ENCODE measurements at regions not wholly inside any gene's neighbourhood (a gene's known extent, or its start where the extent isn't known, plus 50 kb on each side); places are given as distances from the start of the nearest gene placed in this dataset.
"Not testable (repeated sequence)": the region's sequence is repeated elsewhere in the genome, so short reads cannot be mapped to it uniquely, and the experiment has no call there.

DNA sequence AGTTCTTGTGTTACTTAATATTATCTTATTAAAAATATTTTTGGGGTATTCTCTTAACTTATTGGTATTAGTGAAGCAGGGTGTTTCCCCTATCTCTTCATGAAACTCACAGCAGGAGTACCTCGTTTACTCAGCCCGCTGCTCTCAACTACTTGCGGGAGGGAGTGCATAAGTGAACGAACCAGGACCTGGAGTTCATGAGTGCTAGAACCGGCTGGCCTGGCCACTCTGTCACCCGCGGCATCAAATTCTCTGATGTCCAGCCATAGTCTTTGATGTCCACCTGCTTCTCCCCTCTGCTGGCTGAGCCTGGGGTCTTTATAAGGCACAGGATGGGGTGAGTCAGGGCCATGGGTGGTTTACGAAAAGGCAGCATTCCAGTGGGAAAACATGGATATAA is 216.7 kb upstream of the ANO5 start:
- H3K4me3 ChIP-seq (ENCODE audit: low read depth in 1 of 5, low read length in 5 of 5), result no peak overlapping the region
- no peaks in the 10 kb centered on the region for H3K36me3 ChIP-seq (ENCODE audit: control insufficient read depth in 5 of 5, insufficient read depth in 5 of 5, low read length in 5 of 5)
- H3K27ac ChIP-seq (ENCODE audit: low read depth, low read length), result no peak overlapping the region
- H3K27me3 ChIP-seq (ENCODE audit: control insufficient read depth in 5 of 5, insufficient read depth in 4 of 5, low read length in 5 of 5), result no peaks in the 10 kb centered on the region
- H3K9ac ChIP-seq (ENCODE audit: low read length in 5 of 5), result no peak overlapping the region
- H3K9me3 ChIP-seq (ENCODE audit: control insufficient read depth in 5 of 5, low read length in 5 of 5), result no peaks in the 10 kb centered on the region
- no peaks in the 10 kb centered on the region for H3K4me1 ChIP-seq (ENCODE audit: control insufficient read depth in 5 of 5, insufficient read depth in 5 of 5, low read length in 5 of 5)

DNA sequence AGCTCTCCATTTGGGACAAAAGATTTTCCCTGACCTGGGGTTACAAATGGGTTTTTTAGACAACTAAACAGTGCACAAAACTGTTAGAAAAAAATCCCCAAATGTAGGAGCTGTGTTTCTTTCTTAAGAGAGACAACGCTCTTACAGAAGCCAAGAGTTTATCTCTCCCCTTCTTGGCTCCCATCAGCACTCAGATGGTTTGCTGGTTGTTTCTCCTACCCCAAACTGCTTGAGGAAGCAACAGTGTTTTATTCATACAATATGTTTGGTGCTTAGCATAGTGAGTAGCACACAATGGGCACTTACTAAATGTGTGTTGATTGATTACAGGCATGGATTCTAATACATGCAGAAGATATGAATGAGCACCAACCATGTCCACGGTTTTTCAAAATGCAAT is 209.5 kb upstream of the ANO5 start:
- H3K27ac ChIP-seq (ENCODE audit: low read depth, low read length), result no peak overlapping the region
- H3K9ac ChIP-seq (ENCODE audit: low read length in 5 of 5), result no peak overlapping the region
- H3K27me3 ChIP-seq (ENCODE audit: control insufficient read depth in 5 of 5, insufficient read depth in 4 of 5, low read length in 5 of 5), result no peaks in the 10 kb centered on the region
- H3K36me3 ChIP-seq (ENCODE audit: control insufficient read depth in 5 of 5, insufficient read depth in 5 of 5, low read length in 5 of 5), result no peaks in the 10 kb centered on the region
- H3K9me3 ChIP-seq (ENCODE audit: control insufficient read depth in 5 of 5, low read length in 5 of 5), result no peaks in the 10 kb centered on the region
- no peak overlapping the region for H3K4me3 ChIP-seq (ENCODE audit: low read depth in 1 of 5, low read length in 5 of 5)
- no peaks in the 10 kb centered on the region for H3K4me1 ChIP-seq (ENCODE audit: control insufficient read depth in 5 of 5, insufficient read depth in 5 of 5, low read length in 5 of 5)

DNA sequence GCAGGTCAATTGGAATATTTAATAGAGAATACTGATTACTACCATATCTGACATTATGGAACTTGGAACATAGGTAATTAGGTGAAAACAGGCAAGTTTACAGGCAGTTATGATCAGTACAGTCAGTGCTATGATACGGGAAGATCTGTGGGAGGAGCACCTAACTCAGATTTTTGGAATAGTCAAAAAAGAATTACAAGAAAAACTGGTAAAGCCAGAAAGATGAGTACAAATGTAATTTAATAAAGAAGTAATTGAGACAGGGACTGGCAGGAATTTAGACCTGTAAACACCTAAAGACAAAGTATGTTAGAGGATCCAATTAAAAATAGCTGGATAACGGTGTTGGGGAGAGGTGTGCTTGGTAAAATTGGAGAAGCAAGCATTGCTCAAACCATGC is 206.5 kb upstream of the ANO5 start:
- Histone ChIP-seq H3K36me3 (ENCODE audit: control insufficient read depth in 5 of 5, insufficient read depth in 5 of 5, low read length in 5 of 5) (no peaks in the 10 kb centered on the region), H3K4me3 (ENCODE audit: low read depth in 1 of 5, low read length in 5 of 5) (no peak overlapping the region), H3K4me1 (ENCODE audit: control insufficient read depth in 5 of 5, insufficient read depth in 5 of 5, low read length in 5 of 5) (no peaks in the 10 kb centered on the region), H3K9ac (ENCODE audit: low read length in 5 of 5) (no peak overlapping the region), H3K27ac (ENCODE audit: low read depth, low read length) (no peak overlapping the region), H3K27me3 (ENCODE audit: control insufficient read depth in 5 of 5, insufficient read depth in 4 of 5, low read length in 5 of 5) (no peaks in the 10 kb centered on the region), H3K9me3 (ENCODE audit: control insufficient read depth in 5 of 5, low read length in 5 of 5) (no peaks in the 10 kb centered on the region)

DNA sequence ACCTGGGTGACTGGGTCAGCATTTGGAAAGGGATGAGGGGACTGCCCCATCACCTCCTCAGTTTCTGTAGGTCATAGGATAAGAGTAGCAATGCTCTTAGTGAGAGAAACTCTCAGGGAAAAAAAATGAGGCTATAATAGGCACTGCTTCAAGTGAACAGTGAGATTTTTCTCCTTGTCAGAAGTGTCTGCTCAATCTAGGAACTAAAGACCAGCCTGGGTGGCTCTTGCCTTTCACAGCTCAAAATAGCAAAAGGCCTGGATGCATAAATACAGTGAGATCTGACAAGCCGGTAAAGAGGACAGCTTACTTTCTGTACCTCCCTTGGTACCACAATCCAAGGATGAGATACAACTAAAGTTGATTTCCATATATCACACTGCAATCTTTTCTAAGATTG is 205.6 kb upstream of the ANO5 start:
- Histone ChIP-seq H3K9me3 (ENCODE audit: control insufficient read depth in 5 of 5, low read length in 5 of 5) (no peaks in the 10 kb centered on the region), H3K9ac (ENCODE audit: low read length in 5 of 5) (no peak overlapping the region), H3K4me3 (ENCODE audit: low read depth in 1 of 5, low read length in 5 of 5) (no peak overlapping the region), H3K36me3 (ENCODE audit: control insufficient read depth in 5 of 5, insufficient read depth in 5 of 5, low read length in 5 of 5) (no peaks in the 10 kb centered on the region), H3K4me1 (ENCODE audit: control insufficient read depth in 5 of 5, insufficient read depth in 5 of 5, low read length in 5 of 5) (no peaks in the 10 kb centered on the region), H3K27me3 (ENCODE audit: control insufficient read depth in 5 of 5, insufficient read depth in 4 of 5, low read length in 5 of 5) (no peaks in the 10 kb centered on the region), H3K27ac (ENCODE audit: low read depth, low read length) (no peak overlapping the region)

DNA sequence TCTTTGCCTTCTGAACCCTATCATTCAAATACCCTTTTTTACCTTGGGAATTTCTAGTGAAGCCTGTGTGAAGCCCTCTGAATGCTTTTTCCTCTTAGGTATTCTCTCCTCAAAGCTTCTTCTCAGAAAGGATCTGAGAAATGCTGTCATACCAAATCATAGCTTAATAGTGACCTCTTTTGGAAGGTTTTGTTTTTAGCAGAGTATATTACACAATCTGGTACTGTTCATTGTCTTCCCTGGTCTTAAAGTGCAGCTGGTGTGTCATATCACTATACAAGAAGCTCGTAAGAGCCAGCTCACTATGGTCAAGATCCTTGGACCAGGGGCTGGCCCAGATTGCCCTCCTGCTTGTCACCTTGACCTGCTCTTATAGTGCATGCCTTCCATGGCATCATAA is 204.4 kb upstream of the ANO5 start:
- H3K4me3 ChIP-seq (ENCODE audit: low read depth in 1 of 5, low read length in 5 of 5), result no peak overlapping the region
- H3K9ac ChIP-seq (ENCODE audit: low read length in 5 of 5), result no peak overlapping the region
- H3K27me3 ChIP-seq (ENCODE audit: control insufficient read depth in 5 of 5, insufficient read depth in 4 of 5, low read length in 5 of 5), result no peaks in the 10 kb centered on the region
- H3K4me1 ChIP-seq (ENCODE audit: control insufficient read depth in 5 of 5, insufficient read depth in 5 of 5, low read length in 5 of 5), result no peaks in the 10 kb centered on the region
- no peak overlapping the region for H3K27ac ChIP-seq (ENCODE audit: low read depth, low read length)
- H3K9me3 ChIP-seq (ENCODE audit: control insufficient read depth in 5 of 5, low read length in 5 of 5), result no peaks in the 10 kb centered on the region
- no peaks in the 10 kb centered on the region for H3K36me3 ChIP-seq (ENCODE audit: control insufficient read depth in 5 of 5, insufficient read depth in 5 of 5, low read length in 5 of 5)

DNA sequence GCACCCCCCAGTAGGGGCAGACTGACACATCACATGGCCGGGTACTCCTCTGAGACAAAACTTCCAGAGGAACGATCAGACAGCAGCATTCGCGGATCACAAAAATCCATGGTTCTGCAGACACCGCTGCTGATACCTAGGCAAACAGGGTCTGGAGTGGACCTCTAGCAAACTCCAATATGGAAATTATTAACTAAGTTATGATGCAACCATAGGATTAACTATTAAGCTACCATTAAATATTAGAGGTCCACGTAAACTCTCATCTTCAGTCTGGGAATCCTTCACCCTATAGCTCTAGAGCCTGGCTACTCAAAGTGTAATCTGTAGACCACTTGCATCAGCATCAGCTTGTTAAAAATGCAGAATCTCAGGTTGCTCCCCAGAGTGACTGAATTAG is 191.1 kb upstream of the ANO5 start:
- not testable (repeated sequence) for H3K36me3 ChIP-seq (ENCODE audit: control insufficient read depth in 5 of 5, insufficient read depth in 5 of 5, low read length in 5 of 5); H3K9me3 ChIP-seq (ENCODE audit: control insufficient read depth in 5 of 5, low read length in 5 of 5); H3K9ac ChIP-seq (ENCODE audit: low read length in 5 of 5); H3K4me3 ChIP-seq (ENCODE audit: low read depth in 1 of 5, low read length in 5 of 5); H3K27me3 ChIP-seq (ENCODE audit: control insufficient read depth in 5 of 5, insufficient read depth in 4 of 5, low read length in 5 of 5); H3K4me1 ChIP-seq (ENCODE audit: control insufficient read depth in 5 of 5, insufficient read depth in 5 of 5, low read length in 5 of 5); H3K27ac ChIP-seq (ENCODE audit: low read depth, low read length)

DNA sequence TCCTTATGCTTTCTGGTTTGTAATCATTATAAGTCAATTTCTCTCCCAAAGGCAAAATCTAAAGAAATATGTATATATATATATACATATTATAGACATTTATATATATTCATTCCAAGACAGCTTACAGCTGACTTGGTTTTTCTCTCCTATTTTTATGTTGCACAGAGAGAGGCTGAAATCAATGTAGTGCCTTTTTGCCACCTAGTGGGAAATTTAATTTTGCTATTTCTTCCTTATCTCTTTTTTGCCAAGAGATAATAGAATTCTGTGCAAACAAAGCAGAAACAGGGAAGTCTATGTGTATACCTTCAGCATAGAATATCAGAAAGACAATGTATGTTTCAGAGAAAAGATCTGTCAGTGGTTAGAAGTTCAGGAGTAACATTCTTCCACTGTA is 186.0 kb upstream of the ANO5 start:
- H3K4me1 ChIP-seq (ENCODE audit: control insufficient read depth in 5 of 5, insufficient read depth in 5 of 5, low read length in 5 of 5), result no peaks in the 10 kb centered on the region
- H3K9ac ChIP-seq (ENCODE audit: low read length in 5 of 5), result no peak overlapping the region
- no peak overlapping the region for H3K27ac ChIP-seq (ENCODE audit: low read depth, low read length)
- H3K9me3 ChIP-seq (ENCODE audit: control insufficient read depth in 5 of 5, low read length in 5 of 5), result peaks cover 0 to 2% (median 0%) of the 10 kb centered on the region in 5 donors
- no peak overlapping the region for H3K4me3 ChIP-seq (ENCODE audit: low read depth in 1 of 5, low read length in 5 of 5)
- H3K27me3 ChIP-seq (ENCODE audit: control insufficient read depth in 5 of 5, insufficient read depth in 4 of 5, low read length in 5 of 5), result no peaks in the 10 kb centered on the region
- H3K36me3 ChIP-seq (ENCODE audit: control insufficient read depth in 5 of 5, insufficient read depth in 5 of 5, low read length in 5 of 5), result no peaks in the 10 kb centered on the region

DNA sequence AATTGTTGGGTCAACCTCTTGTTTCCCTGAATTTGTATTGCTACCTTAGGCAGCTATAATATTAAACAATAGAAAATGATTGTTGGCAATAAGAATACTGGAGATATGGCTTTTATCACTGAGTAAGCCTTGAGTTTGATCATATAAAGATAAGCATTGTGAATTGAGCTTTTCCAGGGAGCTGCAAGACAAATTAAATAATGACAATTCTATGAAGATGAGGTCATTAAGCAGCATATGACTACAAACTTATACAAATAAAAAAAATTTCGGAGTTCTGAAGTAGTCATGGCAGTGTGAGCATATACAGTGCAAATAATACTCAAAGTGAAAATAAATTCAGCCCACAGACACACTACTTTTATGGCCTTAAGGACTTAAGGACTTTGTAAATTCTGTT is 161.1 kb upstream of the ANO5 start:
- H3K4me3 ChIP-seq (ENCODE audit: low read depth in 1 of 5, low read length in 5 of 5), result no peak overlapping the region
- H3K9ac ChIP-seq (ENCODE audit: low read length in 5 of 5), result no peak overlapping the region
- H3K9me3 ChIP-seq (ENCODE audit: control insufficient read depth in 5 of 5, low read length in 5 of 5), result peaks cover 0 to 2% (median 0%) of the 10 kb centered on the region in 5 donors
- no peak overlapping the region for H3K27ac ChIP-seq (ENCODE audit: low read depth, low read length)
- H3K36me3 ChIP-seq (ENCODE audit: control insufficient read depth in 5 of 5, insufficient read depth in 5 of 5, low read length in 5 of 5), result no peaks in the 10 kb centered on the region
- peaks cover 0 to 7% (median 0%) of the 10 kb centered on the region in 5 donors for H3K4me1 ChIP-seq (ENCODE audit: control insufficient read depth in 5 of 5, insufficient read depth in 5 of 5, low read length in 5 of 5)
- no peaks in the 10 kb centered on the region for H3K27me3 ChIP-seq (ENCODE audit: control insufficient read depth in 5 of 5, insufficient read depth in 4 of 5, low read length in 5 of 5)

DNA sequence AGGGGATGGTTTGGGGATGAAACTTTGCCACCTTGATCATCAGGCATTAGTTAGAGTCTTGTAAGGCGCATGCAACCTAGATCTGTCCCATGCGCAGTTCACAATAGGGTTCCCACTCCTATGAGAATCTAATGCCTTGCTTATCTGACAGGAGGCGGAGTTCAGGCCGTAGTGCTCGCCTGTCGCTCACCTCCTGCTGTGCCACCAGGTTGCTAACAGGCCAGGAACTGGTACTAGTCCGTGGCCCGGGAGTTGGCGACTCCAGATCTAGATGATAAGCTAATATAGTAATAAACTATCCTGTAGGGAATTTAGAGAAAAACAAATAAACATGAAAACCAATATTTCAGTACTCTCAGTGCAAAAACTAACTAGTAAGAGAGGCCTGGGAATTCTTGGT is 155.4 kb upstream of the ANO5 start:
- Histone ChIP-seq H3K27ac (ENCODE audit: low read depth, low read length) (no peak overlapping the region), H3K4me3 (ENCODE audit: low read depth in 1 of 5, low read length in 5 of 5) (no peak overlapping the region), H3K9me3 (ENCODE audit: control insufficient read depth in 5 of 5, low read length in 5 of 5) (peaks cover 0 to 2% (median 0%) of the 10 kb centered on the region in 5 donors), H3K27me3 (ENCODE audit: control insufficient read depth in 5 of 5, insufficient read depth in 4 of 5, low read length in 5 of 5) (no peaks in the 10 kb centered on the region), H3K4me1 (ENCODE audit: control insufficient read depth in 5 of 5, insufficient read depth in 5 of 5, low read length in 5 of 5) (no peaks in the 10 kb centered on the region), H3K36me3 (ENCODE audit: control insufficient read depth in 5 of 5, insufficient read depth in 5 of 5, low read length in 5 of 5) (no peaks in the 10 kb centered on the region), H3K9ac (ENCODE audit: low read length in 5 of 5) (no peak overlapping the region)

DNA sequence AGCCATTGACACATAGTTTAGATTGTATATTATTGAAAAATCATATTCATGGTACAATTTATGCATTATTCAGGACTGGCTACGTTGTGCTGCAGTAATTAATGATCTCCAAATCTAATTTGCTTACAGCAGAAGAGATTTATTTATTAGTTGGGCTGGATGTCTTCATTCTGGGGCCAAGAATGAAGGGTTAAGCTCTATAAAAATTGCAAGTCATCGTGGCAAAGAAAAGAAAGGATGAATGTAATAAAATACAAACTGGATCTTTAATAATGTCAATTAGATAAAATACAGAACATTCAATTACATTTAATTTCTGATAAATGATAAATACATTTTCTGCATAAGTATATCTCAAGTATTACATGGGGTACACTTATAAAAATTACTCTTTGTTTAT is 151.8 kb upstream of the ANO5 start:
- Histone ChIP-seq H3K36me3 (ENCODE audit: control insufficient read depth in 5 of 5, insufficient read depth in 5 of 5, low read length in 5 of 5) (no peaks in the 10 kb centered on the region), H3K9ac (ENCODE audit: low read length in 5 of 5) (no peak overlapping the region), H3K27me3 (ENCODE audit: control insufficient read depth in 5 of 5, insufficient read depth in 4 of 5, low read length in 5 of 5) (no peaks in the 10 kb centered on the region), H3K9me3 (ENCODE audit: control insufficient read depth in 5 of 5, low read length in 5 of 5) (peaks cover 0 to 2% (median 0%) of the 10 kb centered on the region in 5 donors), H3K4me3 (ENCODE audit: low read depth in 1 of 5, low read length in 5 of 5) (no peak overlapping the region), H3K27ac (ENCODE audit: low read depth, low read length) (no peak overlapping the region), H3K4me1 (ENCODE audit: control insufficient read depth in 5 of 5, insufficient read depth in 5 of 5, low read length in 5 of 5) (no peaks in the 10 kb centered on the region)

DNA sequence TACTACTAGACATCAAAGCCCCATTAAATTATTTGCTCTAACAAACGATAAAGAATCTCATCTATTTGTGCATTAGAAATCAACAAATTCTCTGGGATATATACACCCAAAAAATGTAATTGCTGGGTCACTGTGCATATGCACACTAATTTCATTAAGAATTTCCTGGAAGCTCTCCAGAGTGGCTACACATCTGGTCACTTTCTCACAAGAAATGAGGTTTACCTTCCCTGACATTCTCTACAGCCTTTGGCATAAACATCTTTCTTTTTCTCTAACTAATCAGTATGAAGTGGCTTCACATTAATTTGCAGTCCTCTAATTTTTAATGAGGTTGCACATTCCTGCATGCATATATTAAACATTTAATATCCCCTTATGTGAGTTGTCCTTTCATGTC is 150.8 kb upstream of the ANO5 start:
- Histone ChIP-seq H3K4me3 (ENCODE audit: low read depth in 1 of 5, low read length in 5 of 5) (no peak overlapping the region), H3K27me3 (ENCODE audit: control insufficient read depth in 5 of 5, insufficient read depth in 4 of 5, low read length in 5 of 5) (no peaks in the 10 kb centered on the region), H3K9ac (ENCODE audit: low read length in 5 of 5) (no peak overlapping the region), H3K9me3 (ENCODE audit: control insufficient read depth in 5 of 5, low read length in 5 of 5) (no peaks in the 10 kb centered on the region), H3K4me1 (ENCODE audit: control insufficient read depth in 5 of 5, insufficient read depth in 5 of 5, low read length in 5 of 5) (no peaks in the 10 kb centered on the region), H3K36me3 (ENCODE audit: control insufficient read depth in 5 of 5, insufficient read depth in 5 of 5, low read length in 5 of 5) (no peaks in the 10 kb centered on the region), H3K27ac (ENCODE audit: low read depth, low read length) (no peak overlapping the region)

Data from subcutaneous abdominal adipose tissue (tissue), 5 donors.